ENCODE measurements at regions not wholly inside any gene's neighbourhood (a gene's known extent, or its start where the extent isn't known, plus 50 kb on each side); places are given as distances from the start of the nearest gene placed in this dataset.
"Not testable (repeated sequence)": the region's sequence is repeated elsewhere in the genome, so short reads cannot be mapped to it uniquely, and the experiment has no call there.

DNA sequence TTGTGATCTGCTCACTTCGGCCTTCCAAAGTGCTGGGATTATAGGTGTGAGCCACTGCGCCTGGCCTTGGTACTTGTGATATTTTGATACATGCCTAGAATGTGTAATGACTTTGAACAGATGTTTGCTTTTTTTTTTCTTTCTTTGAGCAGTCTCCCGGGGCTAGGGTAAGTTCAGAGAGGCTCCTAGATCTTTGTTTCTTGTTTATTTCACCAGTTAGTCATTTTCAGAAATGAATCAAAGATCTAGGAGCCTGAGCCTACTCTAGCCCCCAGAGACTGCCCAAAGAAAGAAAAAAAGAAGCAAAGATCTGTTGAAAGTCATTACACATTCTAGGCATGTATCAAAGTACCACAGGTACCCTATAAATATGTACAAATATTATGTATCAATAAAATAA lies 66.3 kb downstream of the NPIPB11 start:
- H3K4me1 Mint-ChIP-seq (ENCODE audit: low read depth); H3K9me3 Mint-ChIP-seq; H3K36me3 Mint-ChIP-seq (ENCODE audit: low read depth); H3K27ac Mint-ChIP-seq; H3K27me3 Mint-ChIP-seq (ENCODE audit: insufficient read depth); H3K4me3 Mint-ChIP-seq; DNase-seq (ENCODE audit: low spot score); intact Hi-C loops (cut with micrococcal nuclease): not testable (repeated sequence)

DNA sequence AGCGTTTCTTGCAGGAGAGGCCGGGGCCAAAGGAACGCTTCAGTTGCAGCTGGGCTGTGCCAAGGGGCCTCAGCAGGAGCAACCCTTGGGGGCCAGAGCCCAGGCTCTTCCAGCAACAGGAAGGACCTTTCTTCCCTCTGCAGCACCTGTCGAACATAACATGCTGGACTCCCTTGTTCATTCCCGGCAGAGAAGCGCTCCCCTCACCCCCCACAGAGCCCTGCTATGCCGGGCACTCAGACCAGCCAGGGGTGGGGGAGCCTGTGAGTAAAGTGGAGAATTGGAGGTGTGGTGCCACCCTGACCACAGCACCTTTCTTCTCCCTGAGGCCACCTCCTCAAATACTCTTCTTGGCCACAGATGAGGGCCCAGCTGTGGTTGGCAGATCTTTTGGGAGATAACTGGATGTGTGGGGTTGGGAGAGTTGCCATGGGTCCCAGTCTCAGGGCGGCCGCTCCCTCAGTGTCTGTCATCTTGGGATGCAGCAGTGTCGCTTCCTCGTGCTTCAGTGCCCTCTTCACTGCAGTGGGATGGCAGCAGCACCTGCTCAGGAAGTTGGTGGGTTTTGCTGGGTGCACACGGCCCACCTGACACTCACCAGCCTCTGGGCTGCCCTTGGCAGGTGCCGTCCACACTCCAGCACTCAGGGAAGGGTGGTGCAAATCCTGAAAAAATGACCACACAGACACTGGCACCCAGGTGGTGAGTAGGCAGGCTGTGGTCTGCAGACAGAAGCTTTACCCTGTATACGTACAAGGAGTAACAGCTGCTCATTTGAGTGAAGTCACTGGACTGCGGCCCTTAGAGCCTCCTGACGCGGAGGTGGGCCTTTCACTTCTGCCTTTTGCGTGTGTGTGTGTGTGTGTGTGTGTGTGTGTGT lies 67.5 kb downstream of the NPIPB11 start:
- H3K4me1 Mint-ChIP-seq (ENCODE audit: low read depth); intact Hi-C loops (cut with micrococcal nuclease); H3K36me3 Mint-ChIP-seq (ENCODE audit: low read depth); H3K27ac Mint-ChIP-seq; H3K9me3 Mint-ChIP-seq; H3K4me3 Mint-ChIP-seq; H3K27me3 Mint-ChIP-seq (ENCODE audit: insufficient read depth); DNase-seq (ENCODE audit: low spot score): not testable (repeated sequence)

- H3K4me3 Mint-ChIP-seq; H3K27me3 Mint-ChIP-seq (ENCODE audit: insufficient read depth); H3K36me3 Mint-ChIP-seq (ENCODE audit: low read depth); H3K4me1 Mint-ChIP-seq (ENCODE audit: low read depth); H3K27ac Mint-ChIP-seq; intact Hi-C loops (cut with micrococcal nuclease); DNase-seq (ENCODE audit: low spot score); H3K9me3 Mint-ChIP-seq: not testable (repeated sequence)
Observed at GRCh38 chr16:29337385-29337901, 69.1 kb downstream of the NPIPB11 start.

- H3K4me3 Mint-ChIP-seq; H3K9me3 Mint-ChIP-seq; DNase-seq (ENCODE audit: low spot score); H3K36me3 Mint-ChIP-seq (ENCODE audit: low read depth); H3K27me3 Mint-ChIP-seq (ENCODE audit: insufficient read depth); H3K4me1 Mint-ChIP-seq (ENCODE audit: low read depth); H3K27ac Mint-ChIP-seq; intact Hi-C loops (cut with micrococcal nuclease): not testable (repeated sequence)
Observed at GRCh38 chr16:29335549-29335846, 71.0 kb downstream of the NPIPB11 start.

GRCh38 chr16:29334776-29335548 lies 71.5 kb downstream of the NPIPB11 start:
- H3K9me3 Mint-ChIP-seq; H3K27me3 Mint-ChIP-seq (ENCODE audit: insufficient read depth); H3K36me3 Mint-ChIP-seq (ENCODE audit: low read depth); intact Hi-C loops (cut with micrococcal nuclease); H3K27ac Mint-ChIP-seq; H3K4me1 Mint-ChIP-seq (ENCODE audit: low read depth); DNase-seq (ENCODE audit: low spot score); H3K4me3 Mint-ChIP-seq: not testable (repeated sequence)

- DNase-seq (ENCODE audit: low spot score); H3K36me3 Mint-ChIP-seq (ENCODE audit: low read depth); H3K27ac Mint-ChIP-seq; H3K9me3 Mint-ChIP-seq; H3K4me1 Mint-ChIP-seq (ENCODE audit: low read depth); H3K27me3 Mint-ChIP-seq (ENCODE audit: insufficient read depth); H3K4me3 Mint-ChIP-seq; intact Hi-C loops (cut with micrococcal nuclease): not testable (repeated sequence)
Observed at GRCh38 chr16:29333492-29334097, 72.9 kb downstream of the NPIPB11 start.

DNA sequence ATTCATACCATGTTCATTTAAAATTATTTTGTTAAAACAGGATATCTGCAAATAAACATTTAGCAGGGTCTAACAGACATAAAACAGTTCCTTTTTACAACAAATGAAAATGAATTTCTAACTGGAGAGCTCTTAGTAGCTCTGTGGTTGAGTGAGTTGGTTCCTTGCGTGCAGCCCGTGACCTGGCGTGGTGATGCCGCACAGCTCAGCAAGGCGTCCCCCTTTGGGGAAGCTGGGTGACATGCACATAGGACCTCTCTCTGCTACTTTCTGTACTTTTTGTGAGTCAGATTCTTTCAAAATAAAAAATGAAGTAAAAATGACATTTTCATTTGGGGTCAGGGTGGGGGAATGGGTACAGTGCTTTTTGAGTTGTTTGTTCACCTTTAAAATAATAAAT lies 75.9 kb downstream of the NPIPB11 start:
- H3K27me3 Mint-ChIP-seq (ENCODE audit: insufficient read depth); H3K27ac Mint-ChIP-seq; H3K4me3 Mint-ChIP-seq; H3K4me1 Mint-ChIP-seq (ENCODE audit: low read depth); DNase-seq (ENCODE audit: low spot score); H3K9me3 Mint-ChIP-seq; H3K36me3 Mint-ChIP-seq (ENCODE audit: low read depth); intact Hi-C loops (cut with micrococcal nuclease): not testable (repeated sequence)

- H3K4me1 Mint-ChIP-seq (ENCODE audit: low read depth); H3K27ac Mint-ChIP-seq; H3K9me3 Mint-ChIP-seq; H3K27me3 Mint-ChIP-seq (ENCODE audit: insufficient read depth); H3K4me3 Mint-ChIP-seq; H3K36me3 Mint-ChIP-seq (ENCODE audit: low read depth); DNase-seq (ENCODE audit: low spot score); intact Hi-C loops (cut with micrococcal nuclease): not testable (repeated sequence)
Observed at GRCh38 chr16:29328528-29328927, 78.0 kb downstream of the NPIPB11 start.

GRCh38 chr16:29327631-29328408 lies 78.7 kb downstream of the NPIPB11 start:
- intact Hi-C loops (cut with micrococcal nuclease); H3K4me1 Mint-ChIP-seq (ENCODE audit: low read depth); H3K36me3 Mint-ChIP-seq (ENCODE audit: low read depth); H3K27ac Mint-ChIP-seq; DNase-seq (ENCODE audit: low spot score); H3K27me3 Mint-ChIP-seq (ENCODE audit: insufficient read depth); H3K9me3 Mint-ChIP-seq; H3K4me3 Mint-ChIP-seq: not testable (repeated sequence)

- H3K36me3 Mint-ChIP-seq (ENCODE audit: low read depth); DNase-seq (ENCODE audit: low spot score); intact Hi-C loops (cut with micrococcal nuclease); H3K27ac Mint-ChIP-seq; H3K4me1 Mint-ChIP-seq (ENCODE audit: low read depth); H3K9me3 Mint-ChIP-seq; H3K27me3 Mint-ChIP-seq (ENCODE audit: insufficient read depth); H3K4me3 Mint-ChIP-seq: not testable (repeated sequence)
Observed at GRCh38 chr16:29326164-29327125, 80.1 kb downstream of the NPIPB11 start.

GRCh38 chr16:29323725-29324124 lies 82.8 kb downstream of the NPIPB11 start:
- DNase-seq (ENCODE audit: low spot score); H3K27me3 Mint-ChIP-seq (ENCODE audit: insufficient read depth); intact Hi-C loops (cut with micrococcal nuclease); H3K9me3 Mint-ChIP-seq; H3K36me3 Mint-ChIP-seq (ENCODE audit: low read depth); H3K4me1 Mint-ChIP-seq (ENCODE audit: low read depth); H3K4me3 Mint-ChIP-seq; H3K27ac Mint-ChIP-seq: not testable (repeated sequence)

GRCh38 chr16:29321585-29321984 lies 84.9 kb downstream of the NPIPB11 start:
- DNase-seq (ENCODE audit: low spot score) = no peak
- no peaks in the 10 kb centered on the region for H3K36me3 Mint-ChIP-seq (ENCODE audit: low read depth)
- no peak overlapping the region for H3K4me3 Mint-ChIP-seq
- H3K4me1 Mint-ChIP-seq (ENCODE audit: low read depth) = no peaks in the 10 kb centered on the region
- intact Hi-C loops (cut with micrococcal nuclease) = no loop called here
- no peaks in the 10 kb centered on the region for H3K27me3 Mint-ChIP-seq (ENCODE audit: insufficient read depth)
- H3K27ac Mint-ChIP-seq = no peak overlapping the region
- no peaks in the 10 kb centered on the region for H3K9me3 Mint-ChIP-seq
